HG02970 (cell line): ENCODE measurements at regions not wholly inside any gene's neighbourhood (a gene's known extent, or its start where the extent isn't known, plus 50 kb on each side); places are given as distances from the start of the nearest gene placed in this dataset.
A peak's percentile ranks its signal among the peaks of the same experiment; 100 is the strongest.
"Not testable (repeated sequence)": the region's sequence is repeated elsewhere in the genome, so short reads cannot be mapped to it uniquely, and the experiment has no call there.

ENCODE experiments used
- ATAC-seq: cut with Tn5 transposase; IDR thresholded peaks from one replicate; pipeline ENCODE4 v1.9.1; 2021; ENCODE audit warnings: mild to moderate bottlenecking, moderate library complexity, moderate number of reproducible peaks; ENCODE audit not compliant: unreplicated experiment, low FRiP score

GRCh38 chr16:29094729-29095624, 110.1 kb downstream of the LAT start:
- not testable (repeated sequence) for ATAC-seq

GRCh38 chr16:29094325-29094724, 109.5 kb downstream of the LAT start:
- not testable (repeated sequence) for ATAC-seq

GRCh38 chr16:29089679-29090078, 104.8 kb downstream of the LAT start:
- not testable (repeated sequence) for ATAC-seq

- not testable (repeated sequence) for ATAC-seq
These were observed 102.8 kb downstream of the LAT start for GRCh38 chr16:29087673-29088072.

GRCh38 chr16:29081829-29082639, 97.2 kb downstream of the LAT start:
- ATAC-seq = not testable (repeated sequence)

GRCh38 chr16:29074554-29075402, 89.9 kb downstream of the LAT start:
- ATAC-seq = peak; percentile 59

GRCh38 chr16:29062235-29062634, 77.4 kb downstream of the LAT start:
- not testable (repeated sequence) for ATAC-seq

- not testable (repeated sequence) for ATAC-seq
These were observed 76.6 kb downstream of the LAT start for GRCh38 chr16:29061467-29061921.

GRCh38 chr16:29060022-29060810, 75.4 kb downstream of the LAT start:
- ATAC-seq = not testable (repeated sequence)

GRCh38 chr16:29059575-29059974, 74.7 kb downstream of the LAT start:
- not testable (repeated sequence) for ATAC-seq
